ENCODE measurements at regions not wholly inside any gene's neighbourhood (a gene's known extent, or its start where the extent isn't known, plus 50 kb on each side); places are given as distances from the start of the nearest gene placed in this dataset.

GRCh38 chr10:8511026-8511425 is 456.5 kb downstream of the GATA3 start:
- TF ChIP-seq EZH2phosphoT487 (conservative IDR thresholded peaks at IDR 0.05; ENCODE audit: low read length): no peak
- TF ChIP-seq CTCF (IDR thresholded peaks at IDR 0.05; ENCODE audit: insufficient read depth, low read length, poor library complexity, severe bottlenecking): no peak
